ENCODE measurements at regions not wholly inside any gene's neighbourhood (a gene's known extent, or its start where the extent isn't known, plus 50 kb on each side); places are given as distances from the start of the nearest gene placed in this dataset.

GRCh38 chr12:63068857-63069442 lies 82.1 kb downstream of the AVPR1A start:
- H3K27me3 ChIP-seq = no peaks in the 10 kb centered on the region
- H3K4me1 ChIP-seq = no peaks in the 10 kb centered on the region
- H3K9me3 ChIP-seq = no peaks in the 10 kb centered on the region
- no peak overlapping the region for H3K4me3 ChIP-seq
- TF ChIP-seq CTCF (IDR thresholded peaks at IDR 0.05) = peak; percentile 44 to 50
- intact Hi-C loops (cut with DNase I; ENCODE audit: low total_unique reads) = loop anchor here (10.0 kb wide), 1 partner anchor 264 kb away; no protein-coding TSS in a partner anchor
- DNase-seq = no peak
- no peak overlapping the region for H3K27ac ChIP-seq
- H3K36me3 ChIP-seq = no peaks in the 10 kb centered on the region

- Histone ChIP-seq H3K27me3 (no peaks in the 10 kb centered on the region), H3K36me3 (no peaks in the 10 kb centered on the region), H3K4me1 (no peaks in the 10 kb centered on the region), H3K4me3 (no peak overlapping the region), H3K27ac (no peak overlapping the region), H3K9me3 (no peaks in the 10 kb centered on the region)
- no peak for DNase-seq
- intact Hi-C loops (cut with DNase I; ENCODE audit: low total_unique reads) = loop anchor here (10.0 kb wide), 1 partner anchor 262 kb away; no protein-coding TSS in a partner anchor
- no peak for TF ChIP-seq CTCF (IDR thresholded peaks at IDR 0.05)
Measured at GRCh38 chr12:63066782-63067181, 84.2 kb downstream of the AVPR1A start.

- H3K27ac ChIP-seq = no peak overlapping the region
- H3K4me1 ChIP-seq = no peaks in the 10 kb centered on the region
- no peaks in the 10 kb centered on the region for H3K36me3 ChIP-seq
- intact Hi-C loops (cut with DNase I; ENCODE audit: low total_unique reads) = loop anchor here (10.0 kb wide), 1 partner anchor 261 kb away; no protein-coding TSS in a partner anchor
- no peaks in the 10 kb centered on the region for H3K9me3 ChIP-seq
- no peak for DNase-seq
- H3K27me3 ChIP-seq = no peaks in the 10 kb centered on the region
- no peak for TF ChIP-seq CTCF (IDR thresholded peaks at IDR 0.05)
- no peak overlapping the region for H3K4me3 ChIP-seq
Measured at GRCh38 chr12:63066136-63066535, 84.9 kb downstream of the AVPR1A start.

GRCh38 chr12:63064080-63064479 lies 86.9 kb downstream of the AVPR1A start:
- Histone ChIP-seq H3K9me3 (no peaks in the 10 kb centered on the region), H3K4me3 (no peak overlapping the region), H3K27ac (no peak overlapping the region), H3K4me1 (no peaks in the 10 kb centered on the region), H3K36me3 (no peaks in the 10 kb centered on the region), H3K27me3 (no peaks in the 10 kb centered on the region)
- no peak for DNase-seq
- TF ChIP-seq CTCF (IDR thresholded peaks at IDR 0.05) = no peak
- intact Hi-C loops (cut with DNase I; ENCODE audit: low total_unique reads) = loop anchor here (10.0 kb wide), 1 partner anchor 259 kb away; no protein-coding TSS in a partner anchor

GRCh38 chr12:63056649-63057048 lies 94.4 kb downstream of the AVPR1A start:
- H3K4me1 ChIP-seq = no peaks in the 10 kb centered on the region
- no peaks in the 10 kb centered on the region for H3K27me3 ChIP-seq
- H3K27ac ChIP-seq = no peak overlapping the region
- TF ChIP-seq CTCF (IDR thresholded peaks at IDR 0.05) = no peak
- no peak for DNase-seq
- intact Hi-C loops (cut with DNase I; ENCODE audit: low total_unique reads) = no loop called here
- H3K4me3 ChIP-seq = no peak overlapping the region
- H3K9me3 ChIP-seq = no peaks in the 10 kb centered on the region
- no peaks in the 10 kb centered on the region for H3K36me3 ChIP-seq

GRCh38 chr12:63052696-63053095 lies 98.3 kb downstream of the AVPR1A start:
- H3K27ac ChIP-seq = no peak overlapping the region

More at GRCh38 chr12:63052696-63053095, 98.3 kb downstream of the AVPR1A start:
- intact Hi-C loops (cut with DNase I; ENCODE audit: low total_unique reads) = no loop called here
- TF ChIP-seq CTCF (IDR thresholded peaks at IDR 0.05) = no peak
- no peaks in the 10 kb centered on the region for H3K9me3 ChIP-seq
- no peaks in the 10 kb centered on the region for H3K36me3 ChIP-seq
- H3K4me1 ChIP-seq = no peaks in the 10 kb centered on the region
- DNase-seq = no peak
- no peaks in the 10 kb centered on the region for H3K27me3 ChIP-seq
- no peak overlapping the region for H3K4me3 ChIP-seq

Data from tibial artery (tissue), 4 donors.